Body of pancreas (tissue), 4 donors: ENCODE measurements at regions not wholly inside any gene's neighbourhood (a gene's known extent, or its start where the extent isn't known, plus 50 kb on each side); places are given as distances from the start of the nearest gene placed in this dataset.

Source experiments
- ATAC-seq: fragments of 150-250 bp; one replicate; pipeline ENCODE4 v1.9.1; 2016
- DNase-seq, 4 donors: peaks; one replicate each; pipeline ENCODE4 v3.0.0-alpha.2; 2019
- H3K27ac ChIP-seq, 4 donors: fragments of 200-600 bp; sonication (generic); 1 replicate in 3 of 4; 2 replicates in 1 of 4; pipeline versions ENCODE4 v1.5.1 to v1.6.1; 2016 to 2019; ENCODE audit warnings: mild to moderate bottlenecking in 1 of 4, mixed read lengths in 1 of 4, moderate library complexity in 1 of 4
- H3K27me3 ChIP-seq, 2 donors: fragments of 200-600 bp; sonication (generic); one replicate each; pipeline ENCODE4 v1.6.0; 2016; ENCODE audit warnings: mild to moderate bottlenecking in 1 of 2
- H3K36me3 ChIP-seq, 2 donors: fragments of 200-600 bp; sonication (generic); replicated peaks in 1 of 2; 2 replicates each; pipeline ENCODE4 v1.5.1; 2016; ENCODE audit warnings: low read depth in 2 of 2; ENCODE audit not compliant: insufficient read depth in 1 of 2
- H3K4me1 ChIP-seq: fragments of 200-600 bp; sonication (generic); one replicate; pipeline ENCODE4 v1.6.0; 2016
- H3K4me3 ChIP-seq, 2 donors: fragments of 200-600 bp; sonication (generic); 1 replicate in 1 of 2; 2 replicates in 1 of 2; pipeline ENCODE4 v1.5.1; 2016 to 2019
- H3K9me3 ChIP-seq, 3 donors: fragments of 200-600 bp; sonication (generic); 1 replicate in 2 of 3; 2 replicates in 1 of 3; pipeline ENCODE4 v1.5.1; 2016
- CTCF ChIP-seq, 7 experiments: fragments of 450-650 bp in 4 of 7; fragments of 200-600 bp in 3 of 7; sonication (generic) in 3 of 7; IDR thresholded peaks; one replicate each; pipeline ENCODE4 v1.5.1; 2016 to 2019; ENCODE audit warnings: antibody characterized with exemption in 7 of 7
- POLR2A ChIP-seq, 3 donors: fragments of 450-650 bp; IDR thresholded peaks; one replicate each; pipeline ENCODE4 v1.6.1; 2016; ENCODE audit warnings: antibody characterized with exemption in 3 of 3, mild to moderate bottlenecking in 2 of 3
- WGBS, 2 donors: methylation state at CpG; one replicate each; pipeline ENCODE4 v1.1.5; 2017; 5-methylcytosine and 5-hydroxymethylcytosine counted together
- intact Hi-C: fragments of 100-400 bp; cut with DNase I; formaldehyde crosslinking; loops from one replicate; pipeline ENCODE4 v1.15.1; 2023

GRCh38 chr12:41795910-41796309, 348.8 kb downstream of the GXYLT1 start:
- no peaks in the 10 kb centered on the region for H3K4me1 ChIP-seq
- peaks cover 0 to 7% (median 0%) of the 10 kb centered on the region in 3 donors for H3K9me3 ChIP-seq
- 51 to 54% methylated on average over 5 of the region's 5 CpGs for WGBS, 2 donors
- no peak for TF ChIP-seq POLR2A (IDR thresholded peaks at IDR 0.05)
- TF ChIP-seq CTCF (IDR thresholded peaks at IDR 0.05) = no peak
- DNase-seq (no peak), ATAC-seq (no peak)
- intact Hi-C loops = no loop called here
- no peak overlapping the region for H3K27ac ChIP-seq
- no peak overlapping the region for H3K4me3 ChIP-seq
- H3K36me3 ChIP-seq = no peaks in the 10 kb centered on the region
- no peaks in the 10 kb centered on the region for H3K27me3 ChIP-seq

- no peak for ATAC-seq
- TF ChIP-seq POLR2A (IDR thresholded peaks at IDR 0.05) = no peak
- TF ChIP-seq CTCF (IDR thresholded peaks at IDR 0.05) = no peak
- intact Hi-C loops = no loop called here
- no peaks in the 10 kb centered on the region for H3K27me3 ChIP-seq
- peaks cover 0 to 7% (median 0%) of the 10 kb centered on the region in 3 donors for H3K9me3 ChIP-seq
- H3K27ac ChIP-seq = no peak overlapping the region
- no peaks in the 10 kb centered on the region for H3K4me1 ChIP-seq
- DNase-seq = no peak
- WGBS, 2 donors = 56 to 60% methylated on average over 8 of the region's 8 CpGs
- H3K4me3 ChIP-seq = no peak overlapping the region
- no peaks in the 10 kb centered on the region for H3K36me3 ChIP-seq
Observed at GRCh38 chr12:41795051-41795600, 349.5 kb downstream of the GXYLT1 start.

DNA sequence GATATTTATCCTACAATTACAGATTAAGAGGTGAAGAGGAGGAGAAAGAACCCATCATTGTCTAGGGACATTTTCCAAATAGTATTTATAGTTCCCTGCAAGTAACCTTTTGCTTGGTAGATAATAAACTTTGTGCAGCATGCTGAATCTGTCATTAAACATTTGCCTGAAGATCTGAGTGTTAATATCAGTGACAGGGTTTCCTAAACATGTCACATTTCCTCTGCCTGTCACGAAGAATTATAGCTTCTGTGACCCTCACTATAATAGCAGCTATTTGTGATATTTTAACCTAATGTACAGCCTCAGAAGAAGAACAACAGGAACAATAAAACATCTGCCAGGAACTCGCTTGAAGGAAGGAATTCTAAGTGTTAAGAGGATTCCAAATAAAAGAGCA, 350.3 kb downstream of the GXYLT1 start:
- DNase-seq (no peak), ATAC-seq (no peak)
- H3K4me1 ChIP-seq = no peaks in the 10 kb centered on the region
- TF ChIP-seq POLR2A (IDR thresholded peaks at IDR 0.05) (no peak), CTCF (IDR thresholded peaks at IDR 0.05) (no peak)
- no peaks in the 10 kb centered on the region for H3K27me3 ChIP-seq
- no peak overlapping the region for H3K27ac ChIP-seq
- no peaks in the 10 kb centered on the region for H3K36me3 ChIP-seq
- H3K4me3 ChIP-seq = no peak overlapping the region
- H3K9me3 ChIP-seq = peaks cover 0 to 7% (median 0%) of the 10 kb centered on the region in 3 donors
- whole genome bisulfite sequencing, 2 donors = 25 to 34% methylated on average over 2 of the region's 2 CpGs
- intact Hi-C loops = no loop called here

DNA sequence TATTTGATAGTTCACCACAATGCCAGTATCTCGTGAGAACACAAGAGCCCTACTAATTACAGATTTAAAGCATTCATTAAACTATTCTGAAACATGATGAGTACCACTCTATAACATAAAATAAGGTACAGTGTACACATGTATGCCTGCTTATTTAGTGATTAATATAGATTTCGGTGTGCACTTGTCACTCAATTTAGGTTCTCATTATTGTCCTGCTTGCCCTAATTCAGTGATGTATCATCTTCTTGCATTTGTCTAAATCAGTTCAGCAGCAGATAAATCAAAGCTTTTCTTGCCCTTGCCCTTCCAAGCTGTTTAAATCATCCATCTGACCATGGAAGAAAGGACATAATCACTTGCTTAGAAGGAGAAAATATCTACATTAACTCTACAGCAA, 359.7 kb downstream of the GXYLT1 start:
- ATAC-seq = no peak
- intact Hi-C loops = no loop called here
- no peaks in the 10 kb centered on the region for H3K4me1 ChIP-seq
- TF ChIP-seq POLR2A (IDR thresholded peaks at IDR 0.05) (no peak), CTCF (IDR thresholded peaks at IDR 0.05) (no peak)
- no peak overlapping the region for H3K27ac ChIP-seq
- no peaks in the 10 kb centered on the region for H3K9me3 ChIP-seq
- no peak overlapping the region for H3K4me3 ChIP-seq
- DNase-seq = no peak
- no peaks in the 10 kb centered on the region for H3K27me3 ChIP-seq
- 41 to 55% methylated on average over 2 of the region's 2 CpGs for whole genome bisulfite sequencing, 2 donors
- no peaks in the 10 kb centered on the region for H3K36me3 ChIP-seq

DNA sequence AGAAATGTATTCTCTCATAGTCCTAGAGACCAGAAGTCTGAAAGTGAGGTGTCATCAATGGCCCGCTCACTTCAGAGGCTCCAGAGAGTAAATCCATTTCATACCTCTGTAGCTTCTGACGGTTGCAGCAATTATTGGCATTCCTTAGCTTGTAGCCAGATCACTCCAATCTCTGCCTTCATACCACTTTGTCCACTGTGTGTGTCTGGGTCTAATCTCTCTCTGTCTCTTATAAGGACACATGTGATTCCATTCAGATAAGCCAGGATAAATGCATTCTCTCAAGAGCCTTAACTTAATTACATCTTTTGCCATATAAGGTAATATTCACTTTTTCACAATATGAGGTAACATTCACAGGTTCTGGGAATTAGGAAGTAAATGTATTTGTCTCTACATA, 365.7 kb downstream of the GXYLT1 start:
- H3K9me3 ChIP-seq = no peaks in the 10 kb centered on the region
- TF ChIP-seq POLR2A (IDR thresholded peaks at IDR 0.05) = no peak
- no peak for TF ChIP-seq CTCF (IDR thresholded peaks at IDR 0.05)
- H3K4me1 ChIP-seq = no peaks in the 10 kb centered on the region
- no peak overlapping the region for H3K27ac ChIP-seq
- intact Hi-C loops = no loop called here
- H3K36me3 ChIP-seq = no peaks in the 10 kb centered on the region
- 46 to 58% methylated on average over 2 of the region's 2 CpGs for WGBS, 2 donors
- H3K27me3 ChIP-seq = no peaks in the 10 kb centered on the region
- ATAC-seq (no peak), DNase-seq (no peak)
- H3K4me3 ChIP-seq = no peak overlapping the region
